ENCODE measurements at regions not wholly inside any gene's neighbourhood (a gene's known extent, or its start where the extent isn't known, plus 50 kb on each side); places are given as distances from the start of the nearest gene placed in this dataset.
A peak's percentile ranks its signal among the peaks of the same experiment; 100 is the strongest.

DNA sequence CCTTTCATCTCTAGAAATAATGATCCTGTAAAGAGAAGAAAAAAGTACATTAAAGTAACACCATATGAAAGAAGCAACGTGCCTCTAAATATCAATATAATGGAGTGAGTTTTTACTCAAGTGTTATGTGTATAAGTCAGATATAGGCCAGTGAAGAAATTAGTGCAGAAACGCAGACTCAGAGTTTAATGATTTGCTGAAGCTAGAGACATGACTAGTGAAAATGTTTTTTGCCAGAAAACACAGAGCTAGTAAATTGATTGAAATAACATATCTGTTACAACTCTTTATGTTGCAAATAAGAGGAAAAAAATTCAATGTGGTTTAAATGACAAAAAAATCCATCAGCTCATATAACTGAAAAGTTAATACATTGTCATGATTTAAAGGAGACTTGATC is 217.2 kb upstream of the NXPH2 start:
- DNase-seq = no peak

DNA sequence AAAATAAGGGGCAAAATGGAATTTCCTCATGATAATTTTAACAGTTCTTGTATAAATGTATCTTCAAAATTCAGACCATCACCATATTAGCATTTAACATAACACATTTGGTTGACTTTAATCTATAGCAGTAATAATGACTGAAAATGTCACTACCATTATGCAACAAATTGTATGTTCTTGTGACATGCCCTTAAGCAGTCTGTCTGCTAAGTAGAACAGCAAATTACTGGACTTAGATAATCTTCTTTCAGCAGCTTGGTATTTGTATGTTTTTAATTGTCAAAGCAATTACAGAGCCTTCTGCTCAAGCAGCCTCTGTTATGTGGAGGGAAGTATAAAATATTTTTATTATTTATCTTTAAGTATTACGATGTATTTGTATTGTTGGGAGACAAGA is 214.3 kb upstream of the NXPH2 start:
- DNase-seq = no peak

- DNase-seq = no peak
Observed at GRCh38 chr2:138985881-138986280, 205.7 kb upstream of the NXPH2 start.

DNA sequence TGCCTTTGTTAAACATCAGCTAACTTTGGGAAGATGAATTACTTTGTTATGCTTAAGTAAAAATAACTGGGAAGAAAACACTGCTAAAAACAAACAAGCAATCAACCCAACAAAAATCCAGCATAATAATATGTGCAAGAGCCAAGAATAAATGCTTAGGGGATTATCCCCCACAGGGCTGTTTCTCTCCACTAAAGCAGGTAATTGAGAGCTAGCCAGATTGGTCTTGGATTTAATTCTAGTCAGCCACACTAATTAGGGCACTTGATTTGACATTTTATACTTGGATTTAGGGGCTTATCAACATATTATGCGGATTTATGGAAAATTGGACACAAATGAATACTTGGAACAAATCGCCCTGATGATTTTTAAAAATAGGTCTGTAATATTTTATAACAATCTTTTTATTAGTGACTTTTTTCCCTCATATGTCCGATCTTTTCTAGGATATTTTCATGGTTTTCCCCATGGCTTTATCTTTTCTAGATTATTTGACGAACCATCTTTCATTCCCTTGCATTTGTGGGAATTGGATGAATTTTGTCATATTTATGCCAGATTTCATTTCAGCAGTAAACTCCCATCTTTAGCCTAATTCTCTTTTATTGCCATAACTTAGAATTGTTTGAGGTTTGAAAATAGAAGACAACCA is 199.1 kb upstream of the NXPH2 start:
- DNase-seq = no peak

DNA sequence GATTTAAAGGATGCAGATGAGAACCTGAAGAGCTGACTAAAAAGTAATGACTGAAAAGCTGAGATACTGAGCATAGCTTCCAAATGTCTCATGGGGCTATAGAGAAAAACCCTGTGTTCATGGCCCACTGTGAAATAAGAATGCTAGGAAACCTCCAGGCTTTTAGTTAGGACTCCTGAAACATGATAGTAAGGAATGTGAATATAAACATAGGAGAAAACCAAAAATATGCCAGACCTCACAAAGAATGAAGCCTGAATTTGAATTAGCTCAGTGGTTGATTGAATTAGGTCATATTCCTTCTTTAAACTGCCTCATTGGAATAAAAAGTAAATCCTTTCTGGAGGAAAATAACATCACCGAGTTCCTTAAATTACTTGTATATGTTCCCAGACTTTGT is 194.5 kb upstream of the NXPH2 start:
- DNase-seq = no peak

GRCh38 chr2:138964418-138964817 is 184.2 kb upstream of the NXPH2 start:
- DNase-seq = no peak

- DNase-seq = no peak
Observed at GRCh38 chr2:138962686-138963085, 182.5 kb upstream of the NXPH2 start.

DNA sequence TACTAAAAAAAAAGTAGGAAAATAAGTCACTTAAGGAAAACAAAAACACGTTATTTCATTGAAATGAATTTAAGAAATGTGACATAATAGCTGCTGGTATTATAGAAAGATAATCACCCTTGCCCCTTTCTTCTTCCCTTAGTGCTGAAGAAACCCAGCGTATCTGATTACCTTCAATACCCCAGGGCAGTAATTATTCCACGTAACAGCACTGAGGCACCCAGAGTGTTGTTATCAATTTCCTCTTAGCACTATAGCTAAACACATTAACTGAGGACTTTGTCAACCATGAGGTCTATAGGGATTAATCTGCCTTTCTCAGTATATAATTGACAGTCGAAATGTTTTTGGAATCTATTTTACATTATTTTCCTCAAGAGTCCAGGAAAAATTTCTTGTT is 180.0 kb upstream of the NXPH2 start:
- no peak for DNase-seq

DNA sequence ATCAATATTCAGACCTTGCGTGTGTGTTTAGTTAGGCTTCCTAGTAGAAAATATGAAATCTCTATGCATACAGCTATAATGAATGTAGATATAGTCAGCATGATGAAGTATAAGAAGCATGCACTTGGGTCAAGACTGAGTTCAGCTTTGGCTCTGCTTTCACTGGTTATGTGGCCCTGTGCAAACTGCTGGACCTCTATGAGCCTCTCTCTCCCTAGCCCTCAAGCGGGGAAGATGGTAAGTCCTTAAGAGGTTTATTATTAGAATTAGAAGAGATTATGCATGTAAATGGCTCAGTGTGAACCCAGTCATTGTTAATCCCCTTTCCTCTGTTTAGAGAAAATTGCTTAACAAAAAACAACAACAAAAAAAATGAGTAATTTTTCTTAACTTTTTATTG is 178.8 kb upstream of the NXPH2 start:
- DNase-seq = no peak

GRCh38 chr2:138956116-138956515 is 175.9 kb upstream of the NXPH2 start:
- no peak for DNase-seq

- DNase-seq = no peak
Observed at GRCh38 chr2:138950486-138950885, 170.3 kb upstream of the NXPH2 start.

DNA sequence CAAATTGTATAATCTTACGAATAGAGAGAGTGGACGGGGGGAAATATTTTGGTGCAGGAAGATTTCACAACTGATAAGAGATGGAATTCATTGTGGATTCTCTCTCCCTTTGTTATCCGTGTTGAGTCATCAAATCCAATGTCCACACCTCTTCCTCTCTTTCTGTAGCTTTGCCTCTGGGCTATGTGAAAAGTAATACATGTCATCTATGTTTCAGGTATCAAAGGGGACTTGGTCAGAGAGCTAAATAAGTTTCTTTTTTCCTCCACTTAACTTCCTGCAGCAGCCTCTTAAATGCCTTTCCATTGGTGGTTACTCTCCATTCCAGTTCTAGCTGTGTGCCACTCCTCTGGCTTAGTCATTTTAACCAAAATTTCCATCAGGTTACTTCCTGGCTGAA is 169.3 kb upstream of the NXPH2 start:
- no peak for DNase-seq

- DNase-seq = no peak
Observed at GRCh38 chr2:138948070-138948539, 167.9 kb upstream of the NXPH2 start.

- no peak for DNase-seq
Observed at GRCh38 chr2:138943470-138943869, 163.3 kb upstream of the NXPH2 start.

- DNase-seq = no peak
Observed at GRCh38 chr2:138942466-138942865, 162.3 kb upstream of the NXPH2 start.

GRCh38 chr2:138931284-138932256 is 151.4 kb upstream of the NXPH2 start:
- DNase-seq = no peak

- DNase-seq = no peak
Observed at GRCh38 chr2:138930571-138930970, 150.4 kb upstream of the NXPH2 start.

DNA sequence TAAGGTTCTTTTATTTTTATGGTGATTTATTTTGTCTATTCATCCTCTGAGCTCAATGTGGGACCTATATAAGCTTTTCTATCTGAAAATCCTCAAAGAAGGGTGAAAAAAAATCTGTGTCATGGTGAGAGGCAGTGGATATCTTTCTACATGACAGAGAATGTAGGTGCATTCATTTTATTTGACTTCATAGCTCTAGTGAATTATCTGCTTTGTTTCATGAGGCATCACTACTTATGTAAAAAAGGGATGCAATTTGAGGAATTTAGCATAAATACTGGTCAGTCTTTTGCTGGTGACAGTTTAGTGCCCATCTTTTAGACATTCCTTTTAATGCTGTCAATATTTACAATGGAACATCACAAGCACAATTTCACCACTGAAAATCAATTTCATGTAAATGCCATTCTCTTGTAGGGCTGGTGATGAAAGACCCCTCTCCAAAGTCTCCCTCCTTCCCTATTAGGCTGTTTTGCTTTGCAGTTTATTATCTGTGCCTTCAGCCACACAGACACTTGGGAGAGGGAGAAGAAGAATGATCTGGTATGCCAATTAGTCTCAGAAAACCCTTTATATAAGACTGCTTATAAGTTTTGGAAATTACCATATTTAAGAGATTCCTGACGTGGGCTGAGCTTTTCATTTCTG is 148.3 kb upstream of the NXPH2 start:
- DNase-seq = no peak

DNA sequence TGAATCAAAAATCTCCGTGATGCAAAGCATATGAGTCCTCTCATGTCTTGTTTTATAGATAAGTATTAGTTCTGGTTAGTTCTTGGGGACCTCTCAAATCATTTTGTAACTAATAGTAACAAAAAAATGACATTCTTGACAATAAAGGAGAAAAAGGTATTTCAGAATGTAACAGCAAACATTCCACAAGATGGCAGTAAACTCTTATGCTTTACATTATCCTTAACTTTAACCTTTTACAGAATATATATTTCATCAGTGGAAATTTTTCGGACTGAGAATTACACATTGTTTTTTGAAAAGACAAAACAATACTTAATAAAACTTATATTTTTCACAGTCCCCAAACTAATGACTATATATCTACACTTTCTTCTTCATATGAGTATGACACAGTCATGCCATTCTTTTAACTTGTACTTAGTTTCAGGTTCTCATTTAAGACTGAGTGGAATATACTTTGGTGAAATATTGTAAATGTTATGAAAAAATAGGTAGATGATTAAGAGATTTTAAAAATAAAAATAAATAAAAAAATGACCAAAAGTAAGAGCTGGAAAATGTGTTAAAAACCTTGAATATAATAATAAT is 142.9 kb upstream of the NXPH2 start:
- peak; percentile 12 for DNase-seq

DNA sequence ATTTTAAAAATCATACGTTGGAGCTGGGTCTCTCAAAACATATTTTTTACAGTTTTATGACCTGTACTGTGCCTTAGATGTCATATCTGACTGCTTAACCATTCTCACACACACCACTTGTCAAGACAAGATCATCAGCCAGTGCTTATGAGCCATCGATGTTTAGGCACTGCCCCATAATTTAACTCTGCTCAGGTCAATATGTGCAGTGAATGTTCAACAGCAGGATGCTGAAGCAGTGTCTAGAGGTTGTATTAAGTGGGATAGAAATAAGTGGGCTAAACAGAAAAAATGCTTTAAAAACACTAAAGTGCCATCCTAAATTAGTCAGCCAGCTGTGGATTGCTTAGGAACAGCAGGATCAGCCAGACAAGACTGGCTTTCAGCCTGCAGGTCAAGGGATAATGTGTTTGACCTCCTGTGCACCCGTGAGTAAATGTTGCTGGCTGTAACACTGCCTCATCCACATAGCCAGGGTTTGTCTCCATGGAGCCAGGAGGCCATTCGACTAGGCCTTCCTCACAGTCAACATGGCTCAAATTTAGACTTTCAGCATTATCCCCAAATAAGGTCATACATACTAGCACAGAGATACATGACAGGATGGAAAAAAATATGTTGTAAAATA is 139.0 kb upstream of the NXPH2 start:
- no peak for DNase-seq

DNA sequence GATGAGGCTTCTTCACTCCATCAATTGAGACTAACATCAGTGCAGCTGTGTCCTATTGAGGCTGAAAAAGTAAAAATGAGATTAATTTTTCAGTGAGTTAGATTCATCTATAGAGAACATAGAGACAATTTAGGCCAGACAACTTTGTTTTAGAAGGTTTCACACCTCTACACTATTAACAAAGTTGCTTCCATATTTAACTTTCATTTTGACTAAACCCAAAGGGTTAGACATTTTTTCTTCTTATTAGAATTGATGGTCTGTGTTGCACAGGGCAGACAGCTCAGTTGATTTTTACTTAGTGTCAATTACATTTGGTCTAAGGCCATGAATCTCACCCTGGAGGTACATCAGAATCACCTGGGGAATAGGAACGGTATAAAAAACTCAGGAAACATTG is 130.2 kb upstream of the NXPH2 start:
- DNase-seq = no peak

- no peak for DNase-seq
Observed at GRCh38 chr2:138906549-138906948, 126.4 kb upstream of the NXPH2 start.
